SK-N-SH treated with all-trans-retinoic acid at 6 μM for 48 hours (cell line): ENCODE measurements at regions not wholly inside any gene's neighbourhood (a gene's known extent, or its start where the extent isn't known, plus 50 kb on each side); places are given as distances from the start of the nearest gene placed in this dataset.
A peak's percentile ranks its signal among the peaks of the same experiment; 100 is the strongest.

Source experiments
- ATAC-seq: fragments of 200-7000 bp; cut with Tn5 transposase; 3 replicates; pipeline ENCODE4 v1.9.1; 2020; ENCODE audit warnings: mild to moderate bottlenecking, moderate library complexity
- ARNTL ChIP-seq: fragments of 450-650 bp; formaldehyde crosslinking; IDR thresholded peaks from 2 replicates; pipeline ENCODE4 v1.5.0; 2020; ENCODE audit warnings: low read depth, mild to moderate bottlenecking, moderate library complexity, borderline replicate concordance
- BACH2 ChIP-seq: fragments of 250-450 bp; sonication (Bioruptor Pico); IDR thresholded peaks from 2 replicates; pipeline ENCODE4 v1.9.0; 2021; ENCODE audit warnings: mild to moderate bottlenecking, borderline replicate concordance
- CREB5 ChIP-seq: fragments of 250-450 bp; sonication (Bioruptor Pico); IDR thresholded peaks from 2 replicates; pipeline ENCODE4 v1.5.1; 2020; ENCODE audit warnings: low read depth, mild to moderate bottlenecking, moderate library complexity
- CSDC2 ChIP-seq: fragments of 250-450 bp; sonication (Bioruptor Pico); IDR thresholded peaks from 2 replicates; pipeline ENCODE4 v1.5.0; 2020; ENCODE audit warnings: mild to moderate bottlenecking, moderate library complexity
- CSRNP3 ChIP-seq: fragments of 250-450 bp; sonication (Bioruptor Pico); IDR thresholded peaks from 2 replicates; pipeline ENCODE4 v1.5.1; 2021; ENCODE audit warnings: mild to moderate bottlenecking, moderate library complexity
- ESRRG ChIP-seq: fragments of 250-450 bp; sonication (Bioruptor Pico); IDR thresholded peaks from 2 replicates; pipeline ENCODE4 v1.6.1; 2021; ENCODE audit warnings: mild to moderate bottlenecking
- GLIS3 ChIP-seq: fragments of 250-450 bp; sonication (Bioruptor Pico); IDR thresholded peaks from 2 replicates; pipeline ENCODE4 v1.5.0; 2020; ENCODE audit warnings: mild to moderate bottlenecking, moderate library complexity
- ISL1 ChIP-seq: fragments of 250-450 bp; sonication (Bioruptor Pico); IDR thresholded peaks from 2 replicates; pipeline ENCODE4 v2.1.2; 2022; ENCODE audit warnings: mild to moderate bottlenecking, moderate library complexity
- OSR1 ChIP-seq: fragments of 250-450 bp; sonication (Bioruptor Pico); IDR thresholded peaks from 2 replicates; pipeline ENCODE4 v1.8.0; 2022; ENCODE audit warnings: moderate library complexity, mild to moderate bottlenecking, inconsistent platforms
- PATZ1 ChIP-seq: fragments of 250-450 bp; sonication (Bioruptor Pico); IDR thresholded peaks from 2 replicates; pipeline ENCODE4 v1.8.0; 2020; ENCODE audit warnings: mild to moderate bottlenecking, moderate library complexity, borderline replicate concordance
- POU6F1 ChIP-seq: fragments of 250-450 bp; sonication (Bioruptor Pico); IDR thresholded peaks from 2 replicates; pipeline ENCODE4 v1.8.0; 2021; ENCODE audit warnings: low read depth, mild to moderate bottlenecking, moderate library complexity, borderline replicate concordance
- PPARA ChIP-seq: fragments of 250-450 bp; sonication (Bioruptor Pico); IDR thresholded peaks from 2 replicates; pipeline ENCODE4 v1.5.0; 2020; ENCODE audit warnings: mild to moderate bottlenecking, borderline replicate concordance
- RARB ChIP-seq: fragments of 250-450 bp; sonication (Bioruptor Pico); IDR thresholded peaks from 2 replicates; pipeline ENCODE4 v1.8.0; 2021; ENCODE audit warnings: mild to moderate bottlenecking, moderate library complexity
- SNAI2 ChIP-seq: fragments of 250-450 bp; sonication (Bioruptor Pico); IDR thresholded peaks from 2 replicates; pipeline ENCODE4 v1.5.0; 2020; ENCODE audit warnings: mild to moderate bottlenecking, moderate library complexity
- TCF4 ChIP-seq: fragments of 250-450 bp; sonication (Bioruptor Pico); IDR thresholded peaks from 2 replicates; pipeline ENCODE4 v1.8.0; 2021; ENCODE audit warnings: mild to moderate bottlenecking, moderate library complexity, borderline replicate concordance
- TOX ChIP-seq: fragments of 250-450 bp; sonication (Bioruptor Pico); IDR thresholded peaks from 2 replicates; pipeline ENCODE4 v1.8.0; 2021; ENCODE audit warnings: mild to moderate bottlenecking, moderate library complexity, borderline replicate concordance
- TSHZ2 ChIP-seq: fragments of 250-450 bp; sonication (Bioruptor Pico); IDR thresholded peaks from 2 replicates; pipeline ENCODE4 v1.5.0; 2020; ENCODE audit warnings: mild to moderate bottlenecking, moderate library complexity
- ZC3H10 ChIP-seq: fragments of 250-450 bp; sonication (Bioruptor Pico); IDR thresholded peaks from 2 replicates; pipeline ENCODE4 v1.5.1; 2021; ENCODE audit warnings: mild to moderate bottlenecking, moderate library complexity
- ZFP3 ChIP-seq: fragments of 250-450 bp; sonication (Bioruptor Pico); IDR thresholded peaks from 2 replicates; pipeline ENCODE4 v1.5.0; 2020; ENCODE audit warnings: mild to moderate bottlenecking, moderate library complexity
- ZFP30 ChIP-seq: fragments of 450-650 bp; formaldehyde crosslinking; IDR thresholded peaks from 2 replicates; pipeline ENCODE4 v1.5.0; 2022; ENCODE audit warnings: mild to moderate bottlenecking, moderate library complexity
- ZNF565 ChIP-seq: fragments of 450-650 bp; formaldehyde crosslinking; conservative IDR thresholded peaks from 2 replicates; pipeline ENCODE4 v1.5.0; 2020; ENCODE audit warnings: low read depth, mild to moderate bottlenecking, moderate library complexity
- ZNF70 ChIP-seq: fragments of 450-650 bp; formaldehyde crosslinking; IDR thresholded peaks from 2 replicates; pipeline ENCODE4 v1.5.0; 2020; ENCODE audit warnings: mild to moderate bottlenecking, moderate library complexity
- ZNF8 ChIP-seq: fragments of 450-650 bp; formaldehyde crosslinking; IDR thresholded peaks from 2 replicates; pipeline ENCODE4 v1.5.0; 2020; ENCODE audit warnings: mild to moderate bottlenecking, moderate library complexity

- TF ChIP-seq ESRRG (CRISPR knock-in tag) (no peak), ZFP3 (CRISPR knock-in tag) (no peak), ISL1 (CRISPR knock-in tag) (0 out of 2 replicates have a peak, but pooled peaks have one; percentile 10)
Measured at GRCh38 chr12:5134861-5135525, 91.3 kb downstream of the KCNA5 start.

GRCh38 chr12:5138256-5138655 lies 94.6 kb downstream of the KCNA5 start:
- TF ChIP-seq RARB (no peak), TCF4 (CRISPR knock-in tag) (no peak), ZNF8 (CRISPR knock-in tag) (no peak), OSR1 (CRISPR knock-in tag) (no peak), ZNF565 (no peak), ESRRG (CRISPR knock-in tag) (no peak), PPARA (CRISPR knock-in tag) (no peak), CSDC2 (CRISPR knock-in tag) (no peak), CSRNP3 (no peak), GLIS3 (CRISPR knock-in tag) (no peak), ARNTL (no peak), ZNF70 (CRISPR knock-in tag) (no peak), CREB5 (no peak), ZC3H10 (CRISPR knock-in tag) (no peak), ZFP3 (CRISPR knock-in tag) (no peak), SNAI2 (no peak), ZFP30 (CRISPR knock-in tag) (no peak), BACH2 (CRISPR knock-in tag) (no peak), POU6F1 (CRISPR knock-in tag) (no peak)
- ATAC-seq: no peak

More at GRCh38 chr12:5134861-5135525, 91.3 kb downstream of the KCNA5 start:
- no peak for ATAC-seq

GRCh38 chr12:5138845-5139244 lies 95.2 kb downstream of the KCNA5 start:
- no peak for TF ChIP-seq PATZ1 (CRISPR knock-in tag)
- TF ChIP-seq BACH2 (CRISPR knock-in tag): no peak
- TF ChIP-seq ZNF8 (CRISPR knock-in tag): no peak
- TF ChIP-seq TOX (CRISPR knock-in tag): no peak
- TF ChIP-seq ISL1 (CRISPR knock-in tag): no peak
- TF ChIP-seq, all 23 proteins: peak for 0
- ATAC-seq: no peak

GRCh38 chr12:5139751-5140150 lies 96.1 kb downstream of the KCNA5 start:
- no peak for ATAC-seq
- TF ChIP-seq ARNTL (no peak), PATZ1 (CRISPR knock-in tag) (no peak), TSHZ2 (no peak), ZNF565 (no peak), ESRRG (CRISPR knock-in tag) (no peak), POU6F1 (CRISPR knock-in tag) (no peak)
